ENCODE measurements at regions not wholly inside any gene's neighbourhood (a gene's known extent, or its start where the extent isn't known, plus 50 kb on each side); places are given as distances from the start of the nearest gene placed in this dataset.

DNA sequence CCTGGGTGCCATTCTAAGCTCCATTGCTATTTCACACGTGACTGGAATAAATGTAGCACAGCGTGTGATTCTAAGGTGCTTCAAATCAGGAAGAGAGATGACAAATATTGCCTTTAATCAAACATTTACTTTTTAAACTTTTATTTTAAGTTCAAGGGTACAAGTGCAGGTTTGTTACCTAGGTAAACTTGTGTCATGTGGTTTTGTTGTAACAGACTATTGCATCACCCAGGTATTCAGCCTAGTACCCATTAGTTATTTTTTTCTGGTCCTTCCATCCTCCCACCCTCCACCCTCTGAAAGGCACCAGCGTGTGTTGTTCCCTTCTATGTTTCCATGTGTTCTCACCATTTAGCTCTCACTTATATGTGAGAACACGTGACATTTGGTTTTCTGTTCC lies 510.8 kb downstream of the PLOD2 start:
- TF ChIP-seq, protein P1, sequence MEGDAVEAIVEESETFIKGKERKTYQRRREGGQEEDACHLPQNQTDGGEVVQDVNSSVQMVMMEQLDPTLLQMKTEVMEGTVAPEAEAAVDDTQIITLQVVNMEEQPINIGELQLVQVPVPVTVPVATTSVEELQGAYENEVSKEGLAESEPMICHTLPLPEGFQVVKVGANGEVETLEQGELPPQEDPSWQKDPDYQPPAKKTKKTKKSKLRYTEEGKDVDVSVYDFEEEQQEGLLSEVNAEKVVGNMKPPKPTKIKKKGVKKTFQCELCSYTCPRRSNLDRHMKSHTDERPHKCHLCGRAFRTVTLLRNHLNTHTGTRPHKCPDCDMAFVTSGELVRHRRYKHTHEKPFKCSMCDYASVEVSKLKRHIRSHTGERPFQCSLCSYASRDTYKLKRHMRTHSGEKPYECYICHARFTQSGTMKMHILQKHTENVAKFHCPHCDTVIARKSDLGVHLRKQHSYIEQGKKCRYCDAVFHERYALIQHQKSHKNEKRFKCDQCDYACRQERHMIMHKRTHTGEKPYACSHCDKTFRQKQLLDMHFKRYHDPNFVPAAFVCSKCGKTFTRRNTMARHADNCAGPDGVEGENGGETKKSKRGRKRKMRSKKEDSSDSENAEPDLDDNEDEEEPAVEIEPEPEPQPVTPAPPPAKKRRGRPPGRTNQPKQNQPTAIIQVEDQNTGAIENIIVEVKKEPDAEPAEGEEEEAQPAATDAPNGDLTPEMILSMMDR (IDR thresholded peaks at IDR 0.05; ENCODE audit: low read depth, low read length, missing input control): no peak
- no peak for TF ChIP-seq YY1 (IDR thresholded peaks at IDR 0.05)
- TF ChIP-seq EGR1 (IDR thresholded peaks at IDR 0.05; ENCODE audit: low read depth in 2 of 2): no peak
- TF ChIP-seq NR2F2 (IDR thresholded peaks at IDR 0.05): no peak
